GM21528 (cell line): ENCODE measurements at regions not wholly inside any gene's neighbourhood (a gene's known extent, or its start where the extent isn't known, plus 50 kb on each side); places are given as distances from the start of the nearest gene placed in this dataset.
"Not testable (repeated sequence)": the region's sequence is repeated elsewhere in the genome, so short reads cannot be mapped to it uniquely, and the experiment has no call there.

Experiments
- ATAC-seq: cut with Tn5 transposase; IDR thresholded peaks from one replicate; pipeline ENCODE4 v1.9.1; 2021; ENCODE audit warnings: mild to moderate bottlenecking, moderate library complexity; ENCODE audit not compliant: unreplicated experiment, low FRiP score

DNA sequence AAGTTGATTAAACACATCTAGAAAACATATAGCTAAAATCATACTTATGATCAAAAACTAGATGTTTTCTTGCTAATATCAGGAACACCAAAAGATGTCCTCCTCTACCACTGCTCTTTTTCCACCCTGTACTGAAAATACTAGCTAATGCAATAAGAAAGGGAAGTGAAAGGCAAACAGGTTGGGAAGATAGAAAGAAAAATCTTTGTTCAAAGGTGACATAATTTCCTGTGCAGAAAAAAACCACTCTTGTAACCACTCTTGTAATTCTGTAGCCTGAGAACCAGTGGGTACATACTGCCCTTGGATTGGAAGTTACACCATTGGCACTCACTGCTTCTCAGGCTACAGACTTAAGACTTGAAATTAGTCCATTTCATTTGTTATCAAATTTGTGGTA lies 258.9 kb upstream of the TGIF2LY start:
- not testable (repeated sequence) for ATAC-seq

DNA sequence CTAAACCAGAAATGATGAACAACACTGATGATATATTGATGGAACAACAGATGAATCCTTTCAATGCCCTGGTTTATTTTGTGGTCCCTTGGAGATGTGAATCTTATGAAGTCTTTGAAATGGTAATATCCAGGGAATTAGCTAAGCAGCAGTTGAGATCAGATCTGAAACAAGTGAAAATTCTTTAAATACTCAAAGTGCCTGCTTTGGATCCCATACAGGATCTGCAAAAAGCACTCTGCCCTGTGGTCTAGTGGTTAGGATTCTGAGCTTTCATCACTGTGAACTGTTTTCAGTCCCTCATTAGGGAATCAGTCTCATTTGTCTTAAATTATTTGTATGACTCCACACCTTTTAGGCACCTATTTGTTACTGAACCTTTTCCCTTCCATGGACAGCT lies 211.3 kb upstream of the TGIF2LY start:
- ATAC-seq, result not testable (repeated sequence)

DNA sequence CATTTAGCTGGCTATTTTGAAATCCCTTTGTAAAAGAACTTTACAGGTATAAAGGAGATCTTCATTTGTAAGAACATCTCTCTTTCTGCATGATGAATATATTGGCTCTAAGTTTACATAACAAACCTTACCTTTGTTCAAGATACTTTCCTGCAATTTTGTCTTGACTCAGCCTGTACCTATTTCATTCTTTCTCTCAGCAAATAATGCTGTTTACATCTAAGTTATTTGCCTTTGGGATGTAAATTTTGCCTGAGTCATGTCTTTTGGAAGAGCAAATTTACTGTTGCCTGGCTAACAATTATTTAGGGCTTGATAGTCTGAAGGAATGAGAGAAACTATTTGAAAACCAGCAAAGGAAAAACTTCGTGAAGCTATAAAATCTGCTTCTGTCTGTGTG lies 210.4 kb upstream of the TGIF2LY start:
- not testable (repeated sequence) for ATAC-seq

DNA sequence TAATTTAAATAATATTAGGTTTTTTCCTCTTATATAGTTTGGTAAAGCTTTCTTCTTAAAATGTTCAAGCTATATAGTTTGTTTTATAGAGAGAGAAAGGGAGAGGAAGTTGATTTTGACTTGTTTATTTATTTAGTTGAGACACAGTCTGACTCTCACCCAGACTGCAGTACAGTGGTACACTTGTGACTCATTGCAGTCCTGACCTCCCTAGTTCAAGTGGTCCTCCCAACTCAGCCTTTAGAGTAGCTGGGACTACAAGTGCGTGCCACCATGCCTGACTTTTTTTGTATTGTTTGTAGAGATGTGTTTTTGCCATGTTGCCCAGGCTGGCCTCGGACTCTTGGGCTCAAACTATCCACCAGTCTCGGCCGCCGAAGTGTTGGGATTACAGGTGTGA lies 187.4 kb upstream of the TGIF2LY start:
- not testable (repeated sequence) for ATAC-seq

DNA sequence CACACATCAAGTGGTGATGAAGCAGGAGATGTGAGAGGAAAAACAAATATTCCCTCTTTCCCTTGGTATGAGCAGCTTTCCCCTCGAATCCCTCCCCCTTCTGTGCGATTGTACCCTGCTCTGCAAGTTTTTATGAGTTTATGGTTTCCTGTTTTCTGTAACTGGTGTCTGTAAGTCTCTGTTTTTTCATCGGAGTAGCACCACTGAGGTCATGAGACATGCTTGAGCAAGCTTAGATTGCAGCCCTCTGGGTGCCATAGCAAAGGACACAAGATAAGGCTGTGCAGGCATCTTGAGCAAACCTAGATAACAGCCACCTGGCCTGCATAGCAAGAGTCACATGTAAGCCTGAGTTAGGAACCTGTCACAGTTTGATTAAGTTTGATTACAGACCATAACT lies 174.6 kb upstream of the TGIF2LY start:
- not testable (repeated sequence) for ATAC-seq

DNA sequence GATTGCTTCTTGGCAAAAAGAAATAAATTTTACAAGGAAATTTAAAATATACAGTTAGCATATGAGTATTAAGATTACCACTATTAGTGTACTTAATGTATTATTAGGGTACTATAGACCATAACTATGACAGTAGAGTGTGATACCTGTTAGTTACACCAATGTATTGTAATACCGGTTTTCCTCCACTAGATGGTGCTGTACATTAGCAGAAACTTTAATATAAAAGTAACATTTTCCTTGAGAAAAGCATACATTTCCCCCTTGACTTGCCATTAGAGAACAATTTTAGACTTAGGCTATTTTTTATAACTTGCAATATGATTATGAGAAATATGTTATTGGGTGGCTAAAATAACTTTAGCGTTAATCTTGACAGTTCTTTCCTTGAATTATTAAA lies 173.3 kb upstream of the TGIF2LY start:
- not testable (repeated sequence) for ATAC-seq

DNA sequence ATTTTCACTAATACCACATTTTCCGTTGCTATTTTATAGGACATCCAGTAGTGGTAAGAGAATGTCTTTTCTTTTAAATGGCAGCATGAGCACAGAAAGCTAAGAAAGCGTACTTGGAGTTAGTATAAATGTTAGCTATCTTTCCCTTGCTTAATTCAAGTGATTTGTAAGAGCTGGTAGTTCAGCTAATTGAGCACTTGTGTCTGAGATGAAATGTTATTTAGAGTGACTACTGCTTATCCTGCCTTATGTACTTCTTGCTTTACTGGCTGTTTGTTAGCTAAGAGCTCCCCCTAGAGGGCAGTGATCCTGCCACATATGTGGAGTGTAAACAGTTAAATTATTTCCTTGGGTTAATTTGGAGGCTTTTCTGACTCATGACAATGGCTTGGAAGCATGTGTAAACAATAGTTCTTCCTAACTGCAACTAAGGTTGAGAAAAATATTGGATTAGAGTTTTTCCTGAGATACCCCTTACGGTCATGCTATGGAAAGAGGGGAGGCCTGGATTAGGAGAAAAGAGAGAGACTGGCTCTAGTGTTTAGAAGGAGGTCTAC lies 171.9 kb upstream of the TGIF2LY start:
- not testable (repeated sequence) for ATAC-seq

DNA sequence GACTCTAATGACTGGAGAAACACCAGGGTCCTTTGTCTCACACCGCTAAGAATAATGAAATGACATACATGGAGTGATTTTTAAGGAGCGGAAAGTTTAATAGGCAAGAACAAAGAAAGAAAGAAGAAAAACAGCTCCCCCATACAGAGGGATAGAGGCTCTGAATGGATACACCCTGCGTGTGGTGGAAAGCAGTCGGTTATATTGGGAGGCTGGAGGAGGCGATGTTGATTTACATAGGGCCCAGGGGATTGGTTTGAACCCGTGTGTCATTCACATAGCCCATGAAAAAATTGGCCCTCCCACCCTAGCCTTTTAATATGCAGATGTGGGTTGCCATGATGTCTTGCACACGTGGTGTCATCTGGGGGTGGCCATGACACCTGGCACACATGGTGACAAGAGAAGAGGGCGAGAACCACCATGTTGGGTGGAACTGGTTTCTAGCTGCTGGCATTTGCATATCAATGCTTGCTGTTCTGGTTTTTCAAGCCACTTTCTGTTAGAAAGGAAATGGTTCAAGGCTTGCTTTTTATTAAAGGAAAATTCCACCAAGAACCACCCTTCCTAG lies 168.5 kb upstream of the TGIF2LY start:
- ATAC-seq, result not testable (repeated sequence)
